ENCODE measurements at regions not wholly inside any gene's neighbourhood (a gene's known extent, or its start where the extent isn't known, plus 50 kb on each side); places are given as distances from the start of the nearest gene placed in this dataset.

DNA sequence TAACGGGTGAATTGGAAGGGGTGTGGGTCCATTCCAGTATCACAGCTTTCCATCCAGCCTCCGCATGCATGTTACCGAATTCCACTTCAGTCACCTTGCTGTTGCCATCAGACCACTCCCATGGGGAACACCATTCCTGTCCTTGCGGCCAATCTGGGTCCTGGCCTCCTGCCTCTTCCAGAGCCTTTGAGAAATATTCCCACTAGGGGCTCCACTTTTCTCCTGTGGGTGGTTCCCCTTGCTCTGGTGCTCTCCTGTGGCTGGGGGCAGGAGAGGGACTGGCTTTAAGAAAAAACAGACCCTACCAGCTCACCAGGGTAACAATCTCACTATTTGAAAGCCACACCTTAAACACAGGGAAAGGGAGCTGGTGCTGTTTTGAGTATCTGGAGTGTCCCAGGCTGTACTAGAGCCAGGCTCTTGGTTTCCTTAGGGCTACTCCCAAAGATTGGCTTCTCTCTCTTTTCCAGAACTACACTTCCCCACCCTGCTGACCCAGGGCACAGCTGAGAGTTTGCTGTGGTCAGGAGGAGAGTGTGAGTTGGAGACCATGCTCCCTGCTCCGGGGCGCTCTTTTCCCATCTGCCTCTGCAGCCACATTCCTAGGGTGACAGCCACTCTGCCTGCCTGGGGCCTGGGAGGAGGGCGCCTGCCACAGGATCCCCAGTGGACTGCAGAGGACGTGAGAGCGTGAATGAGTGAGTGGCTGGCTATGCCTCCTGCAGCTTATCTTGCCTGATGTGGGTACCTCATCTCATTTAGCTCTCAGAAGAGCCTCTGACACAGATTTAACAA is 460.8 kb upstream of the HS6ST1 start (continued):
- TF ChIP-seq, protein P1, sequence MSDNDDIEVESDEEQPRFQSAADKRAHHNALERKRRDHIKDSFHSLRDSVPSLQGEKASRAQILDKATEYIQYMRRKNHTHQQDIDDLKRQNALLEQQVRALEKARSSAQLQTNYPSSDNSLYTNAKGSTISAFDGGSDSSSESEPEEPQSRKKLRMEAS (IDR thresholded peaks at IDR 0.05; ENCODE audit: low read depth): no peak
- no peak for TF ChIP-seq FOXJ3 (CRISPR knock-in tag; IDR thresholded peaks at IDR 0.05)
- TF ChIP-seq ELF1 (IDR thresholded peaks at IDR 0.05): no peak
- no peak for TF ChIP-seq RFX5 (IDR thresholded peaks at IDR 0.05; ENCODE audit: low read length)
- no peak for TF ChIP-seq CHD2 (IDR thresholded peaks at IDR 0.05; ENCODE audit: low read length, partially characterized antibody)

DNA sequence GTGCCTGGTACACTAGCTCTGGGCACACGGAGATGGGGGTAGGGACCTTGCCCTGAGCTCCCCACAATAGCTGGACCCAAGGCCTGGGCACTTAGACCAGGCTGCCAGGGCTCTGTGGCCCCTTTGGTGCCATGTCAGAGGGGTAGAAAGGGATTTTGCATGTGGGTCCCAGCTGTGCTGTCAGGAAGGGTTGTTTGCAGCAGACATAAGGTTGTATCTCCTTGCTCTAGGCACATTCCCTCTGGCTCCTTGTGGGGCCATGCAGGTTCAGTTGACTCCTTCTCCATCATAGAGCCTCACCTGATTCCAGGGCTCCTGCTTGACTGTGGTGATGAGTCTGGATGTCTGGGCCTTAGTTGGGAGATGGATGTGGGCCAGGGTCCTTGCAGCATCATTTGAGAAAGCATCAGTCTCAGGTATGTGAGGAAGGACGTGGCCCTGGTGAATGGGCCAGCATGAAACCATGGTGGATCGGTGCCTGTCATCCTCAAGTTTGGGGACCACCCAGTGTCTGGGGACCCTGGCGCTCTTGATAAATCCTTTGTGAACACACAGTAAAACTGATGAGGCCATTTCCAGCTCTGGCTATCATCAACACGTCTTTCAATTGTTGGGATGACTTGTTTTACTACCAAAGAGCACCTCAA is 461.9 kb upstream of the HS6ST1 start:
- Histone ChIP-seq H3K79me2 (ENCODE audit: insufficient read depth) (no peaks in the 10 kb centered on the region), H3K9me3 (no peaks in the 10 kb centered on the region), H3F3A (replicated peaks; ENCODE audit: insufficient read depth) (no peaks in the 10 kb centered on the region), H3K36me3 (replicated peaks in 1 of 2; ENCODE audit: control insufficient read depth in 1 of 2, insufficient read depth in 2 of 2, low read length in 1 of 2) (no peaks in the 10 kb centered on the region), H4K20me1 (ENCODE audit: insufficient read depth) (no peaks in the 10 kb centered on the region), H3K27me3 (ENCODE audit: insufficient read depth) (no peaks in the 10 kb centered on the region), H2AFZ (ENCODE audit: low read depth) (no peak overlapping the region), H3K9me2 (no peaks in the 10 kb centered on the region), H3K4me1 (ENCODE audit: control insufficient read depth in 1 of 2, insufficient read depth in 2 of 2, low read depth in 1 of 2, low read length in 1 of 2) (peaks cover 0 to 2% of the 10 kb centered on the region in 2 experiments; a peak in 1 of 4 replicates), H3K27ac (ENCODE audit: low read depth in 2 of 2, low read length in 1 of 2) (no peak overlapping the region), H3K4me3 (ENCODE audit: low read depth in 2 of 2, low read length in 1 of 2) (no peak overlapping the region), H3K9ac (no peak overlapping the region), H3K4me2 (no peak overlapping the region)
- WGBS (ENCODE audit: low lambda C conversion rate): 22% methylated on average over 5 of the region's 5 CpGs
- TF ChIP-seq SIN3A (IDR thresholded peaks at IDR 0.05; ENCODE audit: borderline replicate concordance, low read depth, low read length) (no peak), RCOR1 (IDR thresholded peaks at IDR 0.05; ENCODE audit: low read length) (no peak), POLR2AphosphoS5 (IDR thresholded peaks at IDR 0.05; ENCODE audit: low read depth, low read length) (no peak), NFIC (IDR thresholded peaks at IDR 0.05; ENCODE audit: borderline replicate concordance) (no peak), RFX5 (IDR thresholded peaks at IDR 0.05; ENCODE audit: low read length) (no peak)
- TF ChIP-seq, protein P2, sequence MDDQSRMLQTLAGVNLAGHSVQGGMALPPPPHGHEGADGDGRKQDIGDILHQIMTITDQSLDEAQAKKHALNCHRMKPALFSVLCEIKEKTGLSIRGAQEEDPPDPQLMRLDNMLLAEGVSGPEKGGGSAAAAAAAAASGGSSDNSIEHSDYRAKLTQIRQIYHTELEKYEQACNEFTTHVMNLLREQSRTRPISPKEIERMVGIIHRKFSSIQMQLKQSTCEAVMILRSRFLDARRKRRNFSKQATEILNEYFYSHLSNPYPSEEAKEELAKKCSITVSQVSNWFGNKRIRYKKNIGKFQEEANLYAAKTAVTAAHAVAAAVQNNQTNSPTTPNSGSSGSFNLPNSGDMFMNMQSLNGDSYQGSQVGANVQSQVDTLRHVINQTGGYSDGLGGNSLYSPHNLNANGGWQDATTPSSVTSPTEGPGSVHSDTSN (IDR thresholded peaks at IDR 0.05): no peak
- TF ChIP-seq, protein P3, sequence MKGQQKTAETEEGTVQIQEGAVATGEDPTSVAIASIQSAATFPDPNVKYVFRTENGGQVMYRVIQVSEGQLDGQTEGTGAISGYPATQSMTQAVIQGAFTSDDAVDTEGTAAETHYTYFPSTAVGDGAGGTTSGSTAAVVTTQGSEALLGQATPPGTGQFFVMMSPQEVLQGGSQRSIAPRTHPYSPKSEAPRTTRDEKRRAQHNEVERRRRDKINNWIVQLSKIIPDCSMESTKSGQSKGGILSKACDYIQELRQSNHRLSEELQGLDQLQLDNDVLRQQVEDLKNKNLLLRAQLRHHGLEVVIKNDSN (IDR thresholded peaks at IDR 0.05; ENCODE audit: borderline replicate concordance, low read depth): no peak
- TF ChIP-seq, protein P1 (IDR thresholded peaks at IDR 0.05; ENCODE audit: low read depth): no peak
- CTCF ChIA-PET: interaction anchor here (0.7 kb wide), 1 partner anchor 11 kb away, joined by 3 read pairs; no protein-coding TSS in a partner anchor
- POLR2A ChIA-PET: no interaction called here
- no peak for DNase-seq

DNA sequence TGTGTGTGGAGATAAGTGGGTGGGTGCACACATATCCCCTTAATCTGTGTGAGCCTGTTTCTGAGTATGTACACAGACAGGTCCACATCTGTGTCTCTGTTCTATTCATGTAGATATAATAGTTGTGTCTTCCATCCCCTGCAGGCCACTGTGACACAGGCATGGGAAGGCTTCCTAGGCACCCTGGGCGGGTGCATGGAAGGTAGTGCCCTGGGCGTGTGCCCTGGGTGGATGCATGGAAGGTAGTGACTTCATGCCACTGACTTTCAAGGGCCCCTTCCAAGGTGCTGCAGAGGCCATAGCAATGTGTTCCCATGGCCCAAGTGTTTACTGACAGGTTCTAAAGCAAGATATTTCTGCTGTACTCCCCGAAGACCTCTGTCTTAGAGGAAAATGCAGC is 462.5 kb upstream of the HS6ST1 start:
- no peaks in the 10 kb centered on the region for H3K36me3 ChIP-seq (replicated peaks in 1 of 2; ENCODE audit: control insufficient read depth in 1 of 2, insufficient read depth in 2 of 2, low read length in 1 of 2)
- no peaks in the 10 kb centered on the region for H3F3A ChIP-seq (replicated peaks; ENCODE audit: insufficient read depth)
- no peak overlapping the region for H3K9ac ChIP-seq
- POLR2A ChIA-PET: no interaction called here
- H3K27ac ChIP-seq (ENCODE audit: low read depth in 2 of 2, low read length in 1 of 2): no peak overlapping the region
- no peaks in the 10 kb centered on the region for H3K79me2 ChIP-seq (ENCODE audit: insufficient read depth)
- H3K27me3 ChIP-seq (ENCODE audit: insufficient read depth): no peaks in the 10 kb centered on the region
- H3K9me3 ChIP-seq: no peaks in the 10 kb centered on the region
- WGBS (ENCODE audit: low lambda C conversion rate): 4% methylated on average over 3 of the region's 3 CpGs
- H3K4me3 ChIP-seq (ENCODE audit: low read depth in 2 of 2, low read length in 1 of 2): no peak overlapping the region
- no peak overlapping the region for H2AFZ ChIP-seq (ENCODE audit: low read depth)
- CTCF ChIA-PET: interaction anchor here (0.8 kb wide), 1 partner anchor 25 kb away, joined by 3 read pairs; no protein-coding TSS in a partner anchor
- no peak overlapping the region for H3K4me2 ChIP-seq
- H3K9me2 ChIP-seq: no peaks in the 10 kb centered on the region
- no peaks in the 10 kb centered on the region for H4K20me1 ChIP-seq (ENCODE audit: insufficient read depth)
- H3K4me1 ChIP-seq (ENCODE audit: control insufficient read depth in 1 of 2, insufficient read depth in 2 of 2, low read depth in 1 of 2, low read length in 1 of 2): peaks cover 0 to 2% of the 10 kb centered on the region in 2 experiments; a peak in 1 of 4 replicates
- DNase-seq: no peak
- TF ChIP-seq TCF12 (IDR thresholded peaks at IDR 0.05) (no peak), TAF1 (IDR thresholded peaks at IDR 0.05; ENCODE audit: borderline replicate concordance, low read depth, low read length) (no peak), TEAD4 (IDR thresholded peaks at IDR 0.05; ENCODE audit: borderline replicate concordance, insufficient read depth) (no peak), SMC3 (IDR thresholded peaks at IDR 0.05; ENCODE audit: low read depth, low read length) (no peak), NFIC (IDR thresholded peaks at IDR 0.05; ENCODE audit: borderline replicate concordance) (no peak), RFX5 (IDR thresholded peaks at IDR 0.05; ENCODE audit: low read length) (no peak)
- TF ChIP-seq, protein P2 (IDR thresholded peaks at IDR 0.05): no peak
- TF ChIP-seq, protein P4, sequence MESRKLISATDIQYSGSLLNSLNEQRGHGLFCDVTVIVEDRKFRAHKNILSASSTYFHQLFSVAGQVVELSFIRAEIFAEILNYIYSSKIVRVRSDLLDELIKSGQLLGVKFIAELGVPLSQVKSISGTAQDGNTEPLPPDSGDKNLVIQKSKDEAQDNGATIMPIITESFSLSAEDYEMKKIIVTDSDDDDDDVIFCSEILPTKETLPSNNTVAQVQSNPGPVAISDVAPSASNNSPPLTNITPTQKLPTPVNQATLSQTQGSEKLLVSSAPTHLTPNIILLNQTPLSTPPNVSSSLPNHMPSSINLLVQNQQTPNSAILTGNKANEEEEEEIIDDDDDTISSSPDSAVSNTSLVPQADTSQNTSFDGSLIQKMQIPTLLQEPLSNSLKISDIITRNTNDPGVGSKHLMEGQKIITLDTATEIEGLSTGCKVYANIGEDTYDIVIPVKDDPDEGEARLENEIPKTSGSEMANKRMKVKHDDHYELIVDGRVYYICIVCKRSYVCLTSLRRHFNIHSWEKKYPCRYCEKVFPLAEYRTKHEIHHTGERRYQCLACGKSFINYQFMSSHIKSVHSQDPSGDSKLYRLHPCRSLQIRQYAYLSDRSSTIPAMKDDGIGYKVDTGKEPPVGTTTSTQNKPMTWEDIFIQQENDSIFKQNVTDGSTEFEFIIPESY (IDR thresholded peaks at IDR 0.05; ENCODE audit: borderline replicate concordance, low read depth): no peak

All from SK-N-SH (cell line).